GM23338 (cell line): ENCODE measurements at regions not wholly inside any gene's neighbourhood (a gene's known extent, or its start where the extent isn't known, plus 50 kb on each side); places are given as distances from the start of the nearest gene placed in this dataset.

Experiments used
- ATAC-seq: fragments of 200-7000 bp; cut with Tn5 transposase; 3 replicates; pipeline ENCODE4 v1.9.1; 2020
- DNase-seq: peaks from one replicate; pipeline ENCODE4 v3.0.0-alpha.2; 2015; ENCODE audit warnings: low spot score
- H2AFZ ChIP-seq: fragments of 200-600 bp; sonication (generic); 2 replicates; pipeline ENCODE4 v1.8.0; 2016; ENCODE audit warnings: antibody characterized with exemption, mild to moderate bottlenecking, moderate library complexity
- H3F3A ChIP-seq: fragments of 200-600 bp; sonication (generic); replicated peaks from 2 replicates; pipeline ENCODE4 v1.8.0; 2017; ENCODE audit warnings: antibody characterized with exemption, mixed run types, low read depth
- H3K27ac ChIP-seq: fragments of 200-600 bp; sonication (generic); 2 replicates; pipeline ENCODE4 v1.6.1; 2016; ENCODE audit warnings: low read depth
- H3K27me3 ChIP-seq: fragments of 200-600 bp; sonication (generic); 2 replicates; pipeline ENCODE4 v1.8.0; 2016; ENCODE audit warnings: mild to moderate bottlenecking, mixed run types, moderate library complexity; ENCODE audit not compliant: insufficient read depth
- H3K36me3 ChIP-seq: fragments of 200-600 bp; sonication (generic); 2 replicates; pipeline ENCODE4 v1.8.0; 2016; ENCODE audit warnings: mild to moderate bottlenecking; ENCODE audit not compliant: insufficient read depth
- H3K4me1 ChIP-seq: fragments of 200-600 bp; sonication (generic); 2 replicates; pipeline ENCODE4 v1.8.0; 2016; ENCODE audit warnings: mild to moderate bottlenecking, moderate library complexity; ENCODE audit not compliant: insufficient read depth
- H3K4me2 ChIP-seq: fragments of 200-600 bp; sonication (generic); 2 replicates; pipeline ENCODE4 v1.7.1; 2017; ENCODE audit warnings: mixed run types
- H3K4me3 ChIP-seq: fragments of 200-600 bp; sonication (generic); 2 replicates; pipeline ENCODE4 v1.6.1; 2016; ENCODE audit warnings: mixed run types
- H3K79me2 ChIP-seq: fragments of 200-600 bp; sonication (generic); replicated peaks from 2 replicates; pipeline ENCODE4 v1.8.0; 2017; ENCODE audit warnings: mild to moderate bottlenecking; ENCODE audit not compliant: insufficient read depth
- H3K9me2 ChIP-seq: fragments of 200-600 bp; sonication (generic); 2 replicates; pipeline ENCODE4 v1.8.0; 2017; ENCODE audit not compliant: insufficient read depth
- H4K20me1 ChIP-seq: fragments of 200-600 bp; sonication (generic); replicated peaks from 2 replicates; pipeline ENCODE4 v1.8.0; 2017; ENCODE audit warnings: mild to moderate bottlenecking; ENCODE audit not compliant: insufficient read depth
- H3K27ac Mint-ChIP-seq: 2 replicates; pipeline ENCODE4 v1.8.0; 2020; ENCODE audit warnings: inconsistent platforms, mild to moderate bottlenecking, moderate library complexity, mixed read lengths
- H3K27me3 Mint-ChIP-seq: 3 replicates; pipeline ENCODE4 v1.8.0; 2022; ENCODE audit warnings: low read depth, mild to moderate bottlenecking, moderate library complexity, mixed read lengths, inconsistent platforms; ENCODE audit not compliant: insufficient read depth, poor library complexity
- H3K36me3 Mint-ChIP-seq: 3 replicates; pipeline ENCODE4 v1.8.0; 2021; ENCODE audit warnings: low read depth, mild to moderate bottlenecking, inconsistent platforms, moderate library complexity, mixed read lengths
- H3K4me1 Mint-ChIP-seq: 3 replicates; pipeline ENCODE4 v1.8.0; 2020; ENCODE audit warnings: mild to moderate bottlenecking, inconsistent platforms, mixed read lengths
- H3K4me3 Mint-ChIP-seq: 3 replicates; pipeline ENCODE4 v1.8.0; 2021; ENCODE audit warnings: moderate library complexity, mild to moderate bottlenecking, inconsistent platforms, mixed read lengths
- H3K9me3 Mint-ChIP-seq: 3 replicates; pipeline ENCODE4 v1.8.0; 2020; ENCODE audit warnings: moderate library complexity, mild to moderate bottlenecking, inconsistent platforms, mixed read lengths
- CREB1 ChIP-seq: fragments of 250-450 bp; sonication (Bioruptor Pico); IDR thresholded peaks from 2 replicates; pipeline ENCODE4 v1.5.0; 2020; ENCODE audit warnings: low read depth, mild to moderate bottlenecking, moderate library complexity
- EZH2 ChIP-seq: fragments of 200-600 bp; sonication (generic); IDR thresholded peaks from one replicate; pipeline ENCODE4 v1.8.0; 2017; ENCODE audit warnings: antibody characterized with exemption, mild to moderate bottlenecking, low read depth; ENCODE audit not compliant: unreplicated experiment
- EZH2phosphoT487 ChIP-seq: fragments of 200-600 bp; sonication (generic); IDR thresholded peaks from one replicate; pipeline ENCODE4 v1.8.1; 2018; ENCODE audit warnings: antibody characterized with exemption; ENCODE audit not compliant: unreplicated experiment
- JUNB ChIP-seq: IDR thresholded peaks from one replicate; pipeline ENCODE4 v1.6.1; 2016; ENCODE audit warnings: antibody characterized with exemption; ENCODE audit not compliant: unreplicated experiment
- NANOG ChIP-seq: IDR thresholded peaks from 2 replicates; pipeline ENCODE4 v1.6.1; 2016; ENCODE audit warnings: antibody characterized with exemption, borderline replicate concordance
- POLR2AphosphoS5 ChIP-seq: IDR thresholded peaks from 2 replicates; pipeline ENCODE4 v1.6.1; 2016; ENCODE audit warnings: antibody characterized with exemption, low read depth
- STAT1 ChIP-seq: IDR thresholded peaks from one replicate; pipeline ENCODE4 v1.6.1; 2016; ENCODE audit warnings: antibody characterized with exemption; ENCODE audit not compliant: unreplicated experiment
- ZNF114 ChIP-seq: fragments of 250-450 bp; sonication (Bioruptor Pico); IDR thresholded peaks from 2 replicates; pipeline ENCODE4 v1.5.0; 2020; ENCODE audit warnings: mild to moderate bottlenecking, moderate library complexity
- ZNF331 ChIP-seq: fragments of 250-450 bp; sonication (Bioruptor Pico); IDR thresholded peaks from 2 replicates; pipeline ENCODE4 v1.5.0; 2020; ENCODE audit warnings: low read depth, mild to moderate bottlenecking, moderate library complexity
- TF ChIP-seq, protein P1 (sequence below), 2 experiments: fragments of 200-600 bp in 1 of 2; sonication (generic) in 1 of 2; conservative IDR thresholded peaks; 2 replicates each; pipeline versions ENCODE4 v1.5.1 to v1.6.1; 2016 to 2017; ENCODE audit warnings: antibody characterized with exemption in 2 of 2, low read depth in 2 of 2, mild to moderate bottlenecking in 2 of 2, moderate library complexity in 1 of 2
- TF ChIP-seq, protein P2 (sequence below): IDR thresholded peaks from 2 replicates; pipeline ENCODE4 v1.6.1; 2016; ENCODE audit warnings: antibody characterized with exemption
- TF ChIP-seq, protein P3 (sequence below): IDR thresholded peaks from one replicate; pipeline ENCODE4 v1.6.1; 2018; ENCODE audit warnings: antibody characterized with exemption; ENCODE audit not compliant: unreplicated experiment
- TF ChIP-seq, protein P4 (sequence below): fragments of 250-450 bp; sonication (Bioruptor Pico); IDR thresholded peaks from 2 replicates; pipeline ENCODE4 v1.5.0; 2020; ENCODE audit warnings: mild to moderate bottlenecking, moderate library complexity

DNA sequence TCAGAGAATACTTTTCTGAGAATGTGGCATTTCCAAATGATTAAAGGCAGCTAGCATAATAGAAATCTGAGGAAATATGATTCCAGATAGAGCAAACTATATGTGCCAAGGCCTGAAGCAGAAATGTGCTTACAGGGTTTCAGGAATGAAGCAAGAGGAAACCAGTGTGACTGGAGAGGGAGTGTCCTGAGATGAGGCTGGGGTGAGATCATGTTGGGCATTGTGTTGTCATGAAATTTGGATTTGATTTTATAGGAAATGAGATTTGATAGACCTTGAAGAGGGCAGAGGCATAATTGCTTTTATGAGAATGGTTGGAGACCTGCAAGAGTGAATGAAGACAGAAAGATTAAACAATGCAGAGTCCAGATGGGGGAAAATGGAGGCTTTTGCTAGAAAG is 338.1 kb upstream of the SNX7 start:
- Mint-ChIP-seq H3K27ac (no peak overlapping the region), H3K4me3 (no peak overlapping the region), H3K9me3 (no peaks in the 10 kb centered on the region), H3K27me3 (no peaks in the 10 kb centered on the region), H3K36me3 (no peaks in the 10 kb centered on the region), H3K4me1 (peaks cover 12% of the 10 kb centered on the region)
- no peak overlapping the region for H3K4me2 ChIP-seq
- no peaks in the 10 kb centered on the region for H3K9me2 ChIP-seq
- H3F3A ChIP-seq: no peaks in the 10 kb centered on the region
- H3K79me2 ChIP-seq: no peaks in the 10 kb centered on the region
- no peaks in the 10 kb centered on the region for H3K27me3 ChIP-seq
- no peaks in the 10 kb centered on the region for H3K36me3 ChIP-seq
- no peak overlapping the region for H3K27ac ChIP-seq
- DNase-seq (no peak), ATAC-seq (no peak)
- no peak overlapping the region for H3K4me3 ChIP-seq
- TF ChIP-seq, protein P1, sequence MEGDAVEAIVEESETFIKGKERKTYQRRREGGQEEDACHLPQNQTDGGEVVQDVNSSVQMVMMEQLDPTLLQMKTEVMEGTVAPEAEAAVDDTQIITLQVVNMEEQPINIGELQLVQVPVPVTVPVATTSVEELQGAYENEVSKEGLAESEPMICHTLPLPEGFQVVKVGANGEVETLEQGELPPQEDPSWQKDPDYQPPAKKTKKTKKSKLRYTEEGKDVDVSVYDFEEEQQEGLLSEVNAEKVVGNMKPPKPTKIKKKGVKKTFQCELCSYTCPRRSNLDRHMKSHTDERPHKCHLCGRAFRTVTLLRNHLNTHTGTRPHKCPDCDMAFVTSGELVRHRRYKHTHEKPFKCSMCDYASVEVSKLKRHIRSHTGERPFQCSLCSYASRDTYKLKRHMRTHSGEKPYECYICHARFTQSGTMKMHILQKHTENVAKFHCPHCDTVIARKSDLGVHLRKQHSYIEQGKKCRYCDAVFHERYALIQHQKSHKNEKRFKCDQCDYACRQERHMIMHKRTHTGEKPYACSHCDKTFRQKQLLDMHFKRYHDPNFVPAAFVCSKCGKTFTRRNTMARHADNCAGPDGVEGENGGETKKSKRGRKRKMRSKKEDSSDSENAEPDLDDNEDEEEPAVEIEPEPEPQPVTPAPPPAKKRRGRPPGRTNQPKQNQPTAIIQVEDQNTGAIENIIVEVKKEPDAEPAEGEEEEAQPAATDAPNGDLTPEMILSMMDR (conservative IDR thresholded peaks at IDR 0.05; ENCODE audit: low read depth in 2 of 2): no peak
- TF ChIP-seq EZH2phosphoT487 (no peak), JUNB (no peak), NANOG (no peak), STAT1 (no peak), ZNF331 (no peak), CREB1 (CRISPR knock-in tag) (no peak), POLR2AphosphoS5 (no peak), EZH2 (no peak), ZNF114 (CRISPR knock-in tag) (no peak)
- TF ChIP-seq, protein P2, sequence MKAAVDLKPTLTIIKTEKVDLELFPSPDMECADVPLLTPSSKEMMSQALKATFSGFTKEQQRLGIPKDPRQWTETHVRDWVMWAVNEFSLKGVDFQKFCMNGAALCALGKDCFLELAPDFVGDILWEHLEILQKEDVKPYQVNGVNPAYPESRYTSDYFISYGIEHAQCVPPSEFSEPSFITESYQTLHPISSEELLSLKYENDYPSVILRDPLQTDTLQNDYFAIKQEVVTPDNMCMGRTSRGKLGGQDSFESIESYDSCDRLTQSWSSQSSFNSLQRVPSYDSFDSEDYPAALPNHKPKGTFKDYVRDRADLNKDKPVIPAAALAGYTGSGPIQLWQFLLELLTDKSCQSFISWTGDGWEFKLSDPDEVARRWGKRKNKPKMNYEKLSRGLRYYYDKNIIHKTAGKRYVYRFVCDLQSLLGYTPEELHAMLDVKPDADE: no peak
- TF ChIP-seq, protein P3, sequence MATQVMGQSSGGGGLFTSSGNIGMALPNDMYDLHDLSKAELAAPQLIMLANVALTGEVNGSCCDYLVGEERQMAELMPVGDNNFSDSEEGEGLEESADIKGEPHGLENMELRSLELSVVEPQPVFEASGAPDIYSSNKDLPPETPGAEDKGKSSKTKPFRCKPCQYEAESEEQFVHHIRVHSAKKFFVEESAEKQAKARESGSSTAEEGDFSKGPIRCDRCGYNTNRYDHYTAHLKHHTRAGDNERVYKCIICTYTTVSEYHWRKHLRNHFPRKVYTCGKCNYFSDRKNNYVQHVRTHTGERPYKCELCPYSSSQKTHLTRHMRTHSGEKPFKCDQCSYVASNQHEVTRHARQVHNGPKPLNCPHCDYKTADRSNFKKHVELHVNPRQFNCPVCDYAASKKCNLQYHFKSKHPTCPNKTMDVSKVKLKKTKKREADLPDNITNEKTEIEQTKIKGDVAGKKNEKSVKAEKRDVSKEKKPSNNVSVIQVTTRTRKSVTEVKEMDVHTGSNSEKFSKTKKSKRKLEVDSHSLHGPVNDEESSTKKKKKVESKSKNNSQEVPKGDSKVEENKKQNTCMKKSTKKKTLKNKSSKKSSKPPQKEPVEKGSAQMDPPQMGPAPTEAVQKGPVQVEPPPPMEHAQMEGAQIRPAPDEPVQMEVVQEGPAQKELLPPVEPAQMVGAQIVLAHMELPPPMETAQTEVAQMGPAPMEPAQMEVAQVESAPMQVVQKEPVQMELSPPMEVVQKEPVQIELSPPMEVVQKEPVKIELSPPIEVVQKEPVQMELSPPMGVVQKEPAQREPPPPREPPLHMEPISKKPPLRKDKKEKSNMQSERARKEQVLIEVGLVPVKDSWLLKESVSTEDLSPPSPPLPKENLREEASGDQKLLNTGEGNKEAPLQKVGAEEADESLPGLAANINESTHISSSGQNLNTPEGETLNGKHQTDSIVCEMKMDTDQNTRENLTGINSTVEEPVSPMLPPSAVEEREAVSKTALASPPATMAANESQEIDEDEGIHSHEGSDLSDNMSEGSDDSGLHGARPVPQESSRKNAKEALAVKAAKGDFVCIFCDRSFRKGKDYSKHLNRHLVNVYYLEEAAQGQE: no peak
- TF ChIP-seq, protein P4, sequence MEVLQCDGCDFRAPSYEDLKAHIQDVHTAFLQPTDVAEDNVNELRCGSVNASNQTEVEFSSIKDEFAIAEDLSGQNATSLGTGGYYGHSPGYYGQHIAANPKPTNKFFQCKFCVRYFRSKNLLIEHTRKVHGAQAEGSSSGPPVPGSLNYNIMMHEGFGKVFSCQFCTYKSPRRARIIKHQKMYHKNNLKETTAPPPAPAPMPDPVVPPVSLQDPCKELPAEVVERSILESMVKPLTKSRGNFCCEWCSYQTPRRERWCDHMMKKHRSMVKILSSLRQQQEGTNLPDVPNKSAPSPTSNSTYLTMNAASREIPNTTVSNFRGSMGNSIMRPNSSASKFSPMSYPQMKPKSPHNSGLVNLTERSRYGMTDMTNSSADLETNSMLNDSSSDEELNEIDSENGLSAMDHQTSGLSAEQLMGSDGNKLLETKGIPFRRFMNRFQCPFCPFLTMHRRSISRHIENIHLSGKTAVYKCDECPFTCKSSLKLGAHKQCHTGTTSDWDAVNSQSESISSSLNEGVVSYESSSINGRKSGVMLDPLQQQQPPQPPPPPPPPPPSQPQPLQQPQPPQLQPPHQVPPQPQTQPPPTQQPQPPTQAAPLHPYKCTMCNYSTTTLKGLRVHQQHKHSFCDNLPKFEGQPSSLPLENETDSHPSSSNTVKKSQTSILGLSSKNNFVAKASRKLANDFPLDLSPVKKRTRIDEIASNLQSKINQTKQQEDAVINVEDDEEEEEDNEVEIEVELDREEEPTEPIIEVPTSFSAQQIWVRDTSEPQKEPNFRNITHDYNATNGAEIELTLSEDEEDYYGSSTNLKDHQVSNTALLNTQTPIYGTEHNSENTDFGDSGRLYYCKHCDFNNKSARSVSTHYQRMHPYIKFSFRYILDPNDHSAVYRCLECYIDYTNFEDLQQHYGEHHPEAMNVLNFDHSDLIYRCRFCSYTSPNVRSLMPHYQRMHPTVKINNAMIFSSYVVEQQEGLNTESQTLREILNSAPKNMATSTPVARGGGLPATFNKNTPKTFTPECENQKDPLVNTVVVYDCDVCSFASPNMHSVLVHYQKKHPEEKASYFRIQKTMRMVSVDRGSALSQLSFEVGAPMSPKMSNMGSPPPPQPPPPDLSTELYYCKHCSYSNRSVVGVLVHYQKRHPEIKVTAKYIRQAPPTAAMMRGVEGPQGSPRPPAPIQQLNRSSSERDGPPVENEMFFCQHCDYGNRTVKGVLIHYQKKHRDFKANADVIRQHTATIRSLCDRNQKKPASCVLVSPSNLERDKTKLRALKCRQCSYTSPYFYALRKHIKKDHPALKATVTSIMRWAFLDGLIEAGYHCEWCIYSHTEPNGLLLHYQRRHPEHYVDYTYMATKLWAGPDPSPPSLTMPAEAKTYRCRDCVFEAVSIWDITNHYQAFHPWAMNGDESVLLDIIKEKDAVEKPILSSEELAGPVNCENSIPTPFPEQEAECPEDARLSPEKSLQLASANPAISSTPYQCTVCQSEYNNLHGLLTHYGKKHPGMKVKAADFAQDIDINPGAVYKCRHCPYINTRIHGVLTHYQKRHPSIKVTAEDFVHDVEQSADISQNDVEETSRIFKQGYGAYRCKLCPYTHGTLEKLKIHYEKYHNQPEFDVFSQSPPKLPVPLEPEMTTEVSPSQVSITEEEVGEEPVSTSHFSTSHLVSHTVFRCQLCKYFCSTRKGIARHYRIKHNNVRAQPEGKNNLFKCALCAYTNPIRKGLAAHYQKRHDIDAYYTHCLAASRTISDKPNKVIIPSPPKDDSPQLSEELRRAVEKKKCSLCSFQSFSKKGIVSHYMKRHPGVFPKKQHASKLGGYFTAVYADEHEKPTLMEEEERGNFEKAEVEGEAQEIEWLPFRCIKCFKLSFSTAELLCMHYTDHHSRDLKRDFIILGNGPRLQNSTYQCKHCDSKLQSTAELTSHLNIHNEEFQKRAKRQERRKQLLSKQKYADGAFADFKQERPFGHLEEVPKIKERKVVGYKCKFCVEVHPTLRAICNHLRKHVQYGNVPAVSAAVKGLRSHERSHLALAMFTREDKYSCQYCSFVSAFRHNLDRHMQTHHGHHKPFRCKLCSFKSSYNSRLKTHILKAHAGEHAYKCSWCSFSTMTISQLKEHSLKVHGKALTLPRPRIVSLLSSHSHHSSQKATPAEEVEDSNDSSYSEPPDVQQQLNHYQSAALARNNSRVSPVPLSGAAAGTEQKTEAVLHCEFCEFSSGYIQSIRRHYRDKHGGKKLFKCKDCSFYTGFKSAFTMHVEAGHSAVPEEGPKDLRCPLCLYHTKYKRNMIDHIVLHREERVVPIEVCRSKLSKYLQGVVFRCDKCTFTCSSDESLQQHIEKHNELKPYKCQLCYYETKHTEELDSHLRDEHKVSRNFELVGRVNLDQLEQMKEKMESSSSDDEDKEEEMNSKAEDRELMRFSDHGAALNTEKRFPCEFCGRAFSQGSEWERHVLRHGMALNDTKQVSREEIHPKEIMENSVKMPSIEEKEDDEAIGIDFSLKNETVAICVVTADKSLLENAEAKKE (CRISPR knock-in tag): no peak
- peaks cover 4% of the 10 kb centered on the region; the same call in 1 of the 2 replicates for H3K4me1 ChIP-seq
- H2AFZ ChIP-seq: no peak overlapping the region
- H4K20me1 ChIP-seq: no peaks in the 10 kb centered on the region
